CD8-positive, alpha-beta memory T cell (primary cell): ENCODE measurements at regions not wholly inside any gene's neighbourhood (a gene's known extent, or its start where the extent isn't known, plus 50 kb on each side); places are given as distances from the start of the nearest gene placed in this dataset.
"Not testable (repeated sequence)": the region's sequence is repeated elsewhere in the genome, so short reads cannot be mapped to it uniquely, and the experiment has no call there.

Experiments
- CTCF ChIA-PET: fragments of 350-600 bp; sonication (Branson Sonifier 250); formaldehyde crosslinking; loops from one replicate; lab custom pipeline; 2021; ENCODE audit warnings: antibody characterized with exemption; lab: Charles Lee
- POLR2A ChIA-PET: fragments of 350-600 bp; sonication (Branson Sonifier 250); formaldehyde crosslinking; loops from one replicate; lab custom pipeline; 2021; ENCODE audit warnings: antibody characterized with exemption; lab: Charles Lee
- DNase-seq, 5 donors: peaks; one replicate each; pipeline versions ENCODE4 v3.0.0 to v3.0.0-alpha.2; 2020 to 2022; ENCODE audit warnings: mixed read lengths in 1 of 5
- H3K27ac ChIP-seq: one replicate; pipeline ENCODE4 v1.7.0; 2013; ENCODE audit warnings: low read depth, mild to moderate bottlenecking, low read length, moderate library complexity
- H3K27me3 ChIP-seq: 2 replicates; pipeline ENCODE4 v1.7.0; 2013; ENCODE audit warnings: low read length, mild to moderate bottlenecking; ENCODE audit not compliant: insufficient read depth, poor library complexity, severe bottlenecking
- H3K36me3 ChIP-seq: 2 replicates; pipeline ENCODE4 v1.7.0; 2013; ENCODE audit warnings: mild to moderate bottlenecking, low read length, moderate library complexity; ENCODE audit not compliant: insufficient read depth
- H3K4me1 ChIP-seq: 2 replicates; pipeline ENCODE4 v1.7.0; 2013; ENCODE audit warnings: mild to moderate bottlenecking, low read length, moderate library complexity; ENCODE audit not compliant: insufficient read depth
- H3K4me3 ChIP-seq: 2 replicates; pipeline ENCODE4 v1.7.0; 2013; ENCODE audit warnings: mild to moderate bottlenecking, low read length
- H3K9me3 ChIP-seq: 2 replicates; pipeline ENCODE4 v1.7.0; 2013; ENCODE audit warnings: mild to moderate bottlenecking, low read length
- H3K27ac Mint-ChIP-seq, 8 donors: one replicate each; pipeline ENCODE4 v1.8.0; 2020 to 2021; ENCODE audit warnings: mixed read lengths in 8 of 8, mild to moderate bottlenecking in 6 of 8, inconsistent platforms in 3 of 8, moderate library complexity in 3 of 8
- H3K27me3 Mint-ChIP-seq, 2 donors: one replicate each; pipeline ENCODE4 v1.8.0; 2020 to 2021; ENCODE audit warnings: mixed read lengths in 2 of 2, mild to moderate bottlenecking in 1 of 2, moderate library complexity in 1 of 2
- H3K36me3 Mint-ChIP-seq, 3 donors: one replicate each; pipeline ENCODE4 v1.8.0; 2020 to 2021; ENCODE audit warnings: mixed read lengths in 3 of 3, inconsistent platforms in 1 of 3, mild to moderate bottlenecking in 1 of 3
- H3K4me1 Mint-ChIP-seq, 3 donors: one replicate each; pipeline ENCODE4 v1.8.0; 2020 to 2021; ENCODE audit warnings: mixed read lengths in 3 of 3, inconsistent platforms in 1 of 3, mild to moderate bottlenecking in 1 of 3
- H3K4me3 Mint-ChIP-seq, 7 donors: one replicate each; pipeline ENCODE4 v1.8.0; 2020 to 2021; ENCODE audit warnings: mixed read lengths in 7 of 7, mild to moderate bottlenecking in 6 of 7, moderate library complexity in 4 of 7, inconsistent platforms in 2 of 7
- H3K9me3 Mint-ChIP-seq, 5 donors: one replicate each; pipeline ENCODE4 v1.8.0; 2020 to 2022; ENCODE audit warnings: mixed read lengths in 5 of 5, mild to moderate bottlenecking in 3 of 5, moderate library complexity in 2 of 5, inconsistent platforms in 1 of 5

DNA sequence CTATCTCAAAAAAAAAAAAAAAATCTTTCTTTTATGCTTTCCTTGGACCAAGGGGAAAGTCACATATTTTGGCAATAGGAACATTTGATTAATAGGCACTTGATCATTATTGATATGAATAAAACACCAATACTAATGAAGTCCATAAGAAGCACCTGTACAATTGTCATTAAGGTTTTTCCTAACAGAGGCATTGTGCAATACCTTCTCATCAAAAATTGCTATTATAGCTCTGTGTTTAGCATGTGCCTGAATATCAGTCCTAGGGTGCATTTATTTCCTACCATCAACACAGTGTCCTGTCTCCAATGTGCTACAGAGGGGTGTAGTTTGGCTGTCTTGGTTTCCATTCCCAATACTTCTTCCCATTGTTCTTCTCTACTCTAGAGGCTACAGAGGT is 483.8 kb upstream of the SPRED2 start:
- Histone ChIP-seq H3K9me3 (no peaks in the 10 kb centered on the region), H3K27me3 (no peaks in the 10 kb centered on the region), H3K27ac (no peak overlapping the region), H3K36me3 (no peaks in the 10 kb centered on the region), H3K4me3 (no peak overlapping the region), H3K4me1 (no peaks in the 10 kb centered on the region)
- Mint-ChIP-seq H3K4me1 (no peaks in the 10 kb centered on the region), H3K36me3 (no peaks in the 10 kb centered on the region), H3K9me3 (peaks cover 0 to 8% (median 0%) of the 10 kb centered on the region in 5 donors), H3K4me3 (no peak overlapping the region), H3K27ac (no peak overlapping the region), H3K27me3 (no peaks in the 10 kb centered on the region)
- POLR2A ChIA-PET = no interaction called here
- no peak for DNase-seq
- CTCF ChIA-PET = no interaction called here

DNA sequence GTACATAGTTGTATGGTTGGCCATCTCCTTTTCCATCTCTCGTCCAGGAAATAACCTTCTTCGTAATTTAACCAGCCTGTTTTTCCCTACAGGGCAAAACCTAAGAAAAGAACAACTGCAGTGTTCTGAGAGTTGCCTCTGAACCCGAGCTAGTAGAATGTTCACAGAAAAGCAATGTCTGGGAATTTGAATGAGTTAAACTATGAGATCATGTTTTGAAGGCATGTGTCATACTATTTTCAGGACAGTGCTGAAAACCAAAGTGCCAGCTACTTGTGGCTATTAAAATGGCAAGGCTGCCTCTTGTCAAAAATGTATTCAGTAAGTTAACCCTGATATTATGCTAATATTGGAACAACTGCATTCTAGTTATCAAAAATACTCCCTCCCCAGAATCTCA is 482.9 kb upstream of the SPRED2 start:
- no peaks in the 10 kb centered on the region for H3K36me3 ChIP-seq

DNA sequence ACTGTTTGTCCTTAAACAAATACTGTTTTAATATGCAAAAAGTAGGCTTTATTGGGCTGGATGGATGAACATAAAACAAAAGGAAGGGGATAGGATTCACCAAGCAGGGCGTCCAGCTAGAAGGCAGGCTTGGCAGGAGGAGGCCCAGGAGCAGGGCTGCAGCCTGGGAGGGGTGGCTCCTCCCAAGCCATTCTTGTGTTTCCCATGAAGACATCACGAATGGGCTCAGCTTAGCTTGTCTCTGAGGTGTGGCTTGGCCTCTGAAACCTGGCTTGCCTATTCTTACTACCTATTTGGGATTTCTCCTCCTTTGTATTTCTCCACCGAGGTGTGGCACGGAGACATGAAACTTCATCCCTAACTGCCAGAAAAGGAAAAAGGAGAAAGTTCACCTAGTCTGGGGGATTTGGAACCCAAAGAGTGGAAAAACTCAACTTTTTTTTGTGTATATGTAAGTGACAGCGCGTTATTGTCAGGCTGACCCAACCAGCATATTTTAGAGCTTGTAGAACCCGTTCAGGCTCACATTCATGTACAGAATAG is 481.9 kb upstream of the SPRED2 start:
- no peaks in the 10 kb centered on the region for H3K4me1 ChIP-seq
- H3K36me3 ChIP-seq = no peaks in the 10 kb centered on the region
- H3K27ac ChIP-seq = no peak overlapping the region
- ChIA-PET CTCF (no interaction called here), POLR2A (no interaction called here)
- H3K9me3 Mint-ChIP-seq = peaks cover 0 to 7% (median under 1%) of the 10 kb centered on the region in 5 donors
- no peaks in the 10 kb centered on the region for H3K36me3 Mint-ChIP-seq
- H3K27me3 ChIP-seq = no peaks in the 10 kb centered on the region
- no peaks in the 10 kb centered on the region for H3K27me3 Mint-ChIP-seq
- H3K4me3 ChIP-seq = no peak overlapping the region
- H3K27ac Mint-ChIP-seq = no peak overlapping the region
- no peaks in the 10 kb centered on the region for H3K9me3 ChIP-seq
- H3K4me1 Mint-ChIP-seq = no peaks in the 10 kb centered on the region
- H3K4me3 Mint-ChIP-seq = no peak overlapping the region
- DNase-seq = no peak

More for the DNA sequence above, 482.9 kb upstream of the SPRED2 start:
- Histone ChIP-seq H3K4me3 (no peak overlapping the region), H3K27me3 (no peaks in the 10 kb centered on the region), H3K4me1 (no peaks in the 10 kb centered on the region), H3K9me3 (no peaks in the 10 kb centered on the region), H3K27ac (no peak overlapping the region)
- no peaks in the 10 kb centered on the region for H3K4me1 Mint-ChIP-seq
- CTCF ChIA-PET = no interaction called here
- H3K36me3 Mint-ChIP-seq = no peaks in the 10 kb centered on the region
- H3K9me3 Mint-ChIP-seq = peaks cover 0 to 8% (median 0%) of the 10 kb centered on the region in 5 donors
- H3K4me3 Mint-ChIP-seq = no peak overlapping the region
- no peaks in the 10 kb centered on the region for H3K27me3 Mint-ChIP-seq
- no peak for DNase-seq
- POLR2A ChIA-PET = no interaction called here
- H3K27ac Mint-ChIP-seq = no peak overlapping the region

GRCh38 chr2:65913813-65914212 is 481.4 kb upstream of the SPRED2 start:
- H3K9me3 Mint-ChIP-seq = peaks cover 0 to 6% (median 2%) of the 10 kb centered on the region in 5 donors
- CTCF ChIA-PET = no interaction called here
- DNase-seq = no peak
- POLR2A ChIA-PET = no interaction called here
- no peak overlapping the region for H3K4me3 Mint-ChIP-seq
- Histone ChIP-seq H3K4me3 (no peak overlapping the region), H3K27ac (no peak overlapping the region), H3K36me3 (no peaks in the 10 kb centered on the region), H3K27me3 (no peaks in the 10 kb centered on the region), H3K4me1 (no peaks in the 10 kb centered on the region), H3K9me3 (no peaks in the 10 kb centered on the region)
- no peaks in the 10 kb centered on the region for H3K27me3 Mint-ChIP-seq
- no peaks in the 10 kb centered on the region for H3K4me1 Mint-ChIP-seq
- H3K36me3 Mint-ChIP-seq = no peaks in the 10 kb centered on the region
- H3K27ac Mint-ChIP-seq = no peak overlapping the region

GRCh38 chr2:65901756-65902155 is 469.4 kb upstream of the SPRED2 start:
- Histone ChIP-seq H3K27me3 (no peaks in the 10 kb centered on the region), H3K27ac (no peak overlapping the region), H3K4me1 (no peaks in the 10 kb centered on the region), H3K9me3 (no peaks in the 10 kb centered on the region), H3K4me3 (no peak overlapping the region), H3K36me3 (no peaks in the 10 kb centered on the region)
- Mint-ChIP-seq H3K4me3 (no peak overlapping the region), H3K36me3 (no peaks in the 10 kb centered on the region), H3K27ac (no peak overlapping the region), H3K9me3 (peaks cover 0 to 9% (median 5%) of the 10 kb centered on the region in 5 donors), H3K27me3 (no peaks in the 10 kb centered on the region), H3K4me1 (no peaks in the 10 kb centered on the region)
- no peak for DNase-seq
- ChIA-PET POLR2A (no interaction called here), CTCF (no interaction called here)

DNA sequence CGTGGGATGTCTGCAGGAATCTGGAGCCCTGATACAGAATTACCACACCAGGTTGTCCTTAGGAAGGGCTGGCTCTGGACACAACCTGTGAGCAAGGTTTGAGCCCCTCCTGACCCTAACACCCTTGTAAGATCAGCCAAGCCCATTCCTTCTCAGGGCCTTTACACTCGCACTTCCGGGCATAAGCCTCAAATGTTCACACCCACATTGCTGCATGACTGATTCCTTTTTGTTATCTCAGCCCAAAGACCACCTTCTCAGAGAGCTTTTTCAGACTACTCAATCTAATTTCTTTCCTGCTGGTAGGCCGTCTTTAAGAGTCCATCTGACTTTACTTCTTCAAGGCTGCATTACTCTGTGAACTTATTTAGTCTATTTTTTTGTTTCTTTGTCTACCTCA is 464.0 kb upstream of the SPRED2 start:
- Mint-ChIP-seq H3K4me1 (no peaks in the 10 kb centered on the region), H3K4me3 (no peak overlapping the region), H3K27ac (no peak overlapping the region), H3K36me3 (no peaks in the 10 kb centered on the region), H3K27me3 (no peaks in the 10 kb centered on the region), H3K9me3 (peaks cover 0 to 10% (median 5%) of the 10 kb centered on the region in 5 donors)
- POLR2A ChIA-PET = no interaction called here
- Histone ChIP-seq H3K36me3 (no peaks in the 10 kb centered on the region), H3K27ac (no peak overlapping the region), H3K27me3 (no peaks in the 10 kb centered on the region), H3K4me3 (no peak overlapping the region), H3K4me1 (no peaks in the 10 kb centered on the region), H3K9me3 (no peaks in the 10 kb centered on the region)
- DNase-seq = no peak
- CTCF ChIA-PET = no interaction called here

GRCh38 chr2:65890131-65890530 is 457.7 kb upstream of the SPRED2 start:
- peaks cover 0 to 16% (median 3%) of the 10 kb centered on the region in 5 donors for H3K9me3 Mint-ChIP-seq
- CTCF ChIA-PET, H3K9me3 ChIP-seq, H3K27ac ChIP-seq, POLR2A ChIA-PET, H3K27me3 ChIP-seq, H3K36me3 ChIP-seq, H3K4me3 Mint-ChIP-seq, DNase-seq, H3K4me3 ChIP-seq, H3K4me1 Mint-ChIP-seq, H3K36me3 Mint-ChIP-seq, H3K27me3 Mint-ChIP-seq, H3K4me1 ChIP-seq: not testable (repeated sequence)
- H3K27ac Mint-ChIP-seq = peak overlapping the region in 1 of 8 donors; percentile 40

GRCh38 chr2:65885266-65885665 is 452.9 kb upstream of the SPRED2 start:
- H3K36me3 Mint-ChIP-seq = no peaks in the 10 kb centered on the region
- H3K27me3 Mint-ChIP-seq = peaks cover 0 to 6% of the 10 kb centered on the region in 2 donors
- H3K27ac Mint-ChIP-seq = no peak overlapping the region
- Histone ChIP-seq H3K36me3 (no peaks in the 10 kb centered on the region), H3K9me3 (no peaks in the 10 kb centered on the region), H3K4me1 (no peaks in the 10 kb centered on the region), H3K27me3 (no peaks in the 10 kb centered on the region), H3K4me3 (no peak overlapping the region), H3K27ac (no peak overlapping the region)
- no peaks in the 10 kb centered on the region for H3K4me1 Mint-ChIP-seq
- H3K9me3 Mint-ChIP-seq = peaks cover 0 to 6% (median 0%) of the 10 kb centered on the region in 5 donors
- ChIA-PET POLR2A (no interaction called here), CTCF (no interaction called here)
- no peak for DNase-seq
- no peak overlapping the region for H3K4me3 Mint-ChIP-seq

DNA sequence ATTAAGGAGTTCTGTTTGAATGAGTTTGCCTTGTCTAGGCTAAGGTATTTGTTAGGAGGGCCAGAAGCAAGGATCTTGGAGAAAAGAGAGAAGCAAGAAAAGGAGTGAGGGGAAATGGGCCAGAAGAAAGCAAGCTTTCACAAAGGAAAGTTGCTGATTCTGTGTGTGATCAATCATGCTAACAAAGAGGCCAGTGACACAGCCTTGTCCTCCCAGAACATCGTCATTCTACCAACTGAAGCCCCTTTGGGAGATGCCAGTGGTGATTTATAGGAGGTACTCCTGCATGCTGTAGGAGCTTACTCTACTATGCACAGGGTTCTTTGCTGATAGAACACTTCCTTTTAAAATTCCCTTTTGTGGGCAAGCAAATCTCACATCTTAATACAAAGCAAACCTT is 449.2 kb upstream of the SPRED2 start:
- no peaks in the 10 kb centered on the region for H3K36me3 Mint-ChIP-seq
- no peak for DNase-seq
- H3K36me3 ChIP-seq = no peaks in the 10 kb centered on the region
- H3K27ac Mint-ChIP-seq = no peak overlapping the region
- no peaks in the 10 kb centered on the region for H3K4me1 ChIP-seq
- H3K4me3 Mint-ChIP-seq = no peak overlapping the region
- ChIA-PET CTCF (no interaction called here), POLR2A (no interaction called here)
- no peaks in the 10 kb centered on the region for H3K4me1 Mint-ChIP-seq
- H3K27me3 Mint-ChIP-seq = no peaks in the 10 kb centered on the region
- H3K9me3 Mint-ChIP-seq = no peaks in the 10 kb centered on the region
- H3K9me3 ChIP-seq = no peaks in the 10 kb centered on the region
- H3K27me3 ChIP-seq = no peaks in the 10 kb centered on the region
- no peak overlapping the region for H3K27ac ChIP-seq
- H3K4me3 ChIP-seq = no peak overlapping the region
